OCI-LY3 (cell line): ENCODE measurements at regions not wholly inside any gene's neighbourhood (a gene's known extent, or its start where the extent isn't known, plus 50 kb on each side); places are given as distances from the start of the nearest gene placed in this dataset.

ENCODE experiments used
- H2AFZ ChIP-seq: fragments of 200-600, 300-600 bp; shearing (Covaris generic); 2 replicates; pipeline ENCODE4 v1.6.0; 2014; ENCODE audit warnings: antibody characterized with exemption, low read depth, low read length
- H3K27ac ChIP-seq: fragments of 200-600, 300-600 bp; sonication (generic); 2 replicates; pipeline ENCODE4 v1.5.1; 2014; ENCODE audit warnings: mild to moderate bottlenecking, low read length, moderate library complexity, mixed read lengths
- H3K27me3 ChIP-seq: fragments of 200-600, 300-600 bp; sonication (generic); 2 replicates; pipeline ENCODE4 v1.6.1; 2014; ENCODE audit warnings: low read depth, low read length, mixed read lengths
- H3K36me3 ChIP-seq: fragments of 200-600, 300-600 bp; sonication (generic); replicated peaks from 2 replicates; pipeline ENCODE3; 2014; ENCODE audit warnings: low read depth, low read length, mixed read lengths
- H3K4me1 ChIP-seq: fragments of 300-600, 200-600 bp; sonication (generic); 2 replicates; pipeline ENCODE4 v1.6.1; 2014; ENCODE audit warnings: low read length, mixed read lengths
- H3K4me2 ChIP-seq: fragments of 200-600, 300-600 bp; sonication (generic); 2 replicates; pipeline ENCODE4 v1.6.1; 2014; ENCODE audit warnings: low read length, mixed read lengths
- H3K4me3 ChIP-seq: fragments of 300-600, 200-600 bp; sonication (generic); 2 replicates; pipeline ENCODE4 v1.5.1; 2014; ENCODE audit warnings: antibody characterized with exemption, mild to moderate bottlenecking, low read length, moderate library complexity
- H3K79me2 ChIP-seq: fragments of 300-600, 200-600 bp; shearing (Covaris generic); 2 replicates; pipeline ENCODE4 v1.6.1; 2014; ENCODE audit warnings: mild to moderate bottlenecking, low read length, mixed read lengths
- H3K9ac ChIP-seq: fragments of 300-600, 200-600 bp; shearing (Covaris generic); 2 replicates; pipeline ENCODE4 v1.6.0; 2014; ENCODE audit warnings: mild to moderate bottlenecking, low read length, moderate library complexity
- H3K9me3 ChIP-seq: fragments of 200-600, 300-600 bp; shearing (Covaris generic); 2 replicates; pipeline ENCODE4 v1.6.1; 2014; ENCODE audit warnings: low read length, mixed read lengths; ENCODE audit not compliant: insufficient read depth
- H4K20me1 ChIP-seq: fragments of 200-600, 300-600 bp; sonication (generic); 2 replicates; pipeline ENCODE4 v1.6.1; 2016; ENCODE audit warnings: low read length, mixed read lengths; ENCODE audit not compliant: insufficient read depth
- EZH2phosphoT487 ChIP-seq: fragments of 200-600 bp; shearing (Covaris generic); IDR thresholded peaks from 2 replicates; pipeline ENCODE4 v1.6.1; 2018; ENCODE audit warnings: antibody characterized with exemption, mixed run types, low read depth
- TF ChIP-seq, protein P1 (sequence below): fragments of 200-600, 300-600 bp; sonication (generic); IDR thresholded peaks from 2 replicates; pipeline ENCODE4 v1.5.1; 2014; ENCODE audit warnings: antibody characterized with exemption, low read length, low read depth

GRCh38 chr13:109390391-109390790, 396.0 kb downstream of the IRS2 start:
- H4K20me1 ChIP-seq: no peaks in the 10 kb centered on the region
- TF ChIP-seq EZH2phosphoT487: no peak
- TF ChIP-seq, protein P1, sequence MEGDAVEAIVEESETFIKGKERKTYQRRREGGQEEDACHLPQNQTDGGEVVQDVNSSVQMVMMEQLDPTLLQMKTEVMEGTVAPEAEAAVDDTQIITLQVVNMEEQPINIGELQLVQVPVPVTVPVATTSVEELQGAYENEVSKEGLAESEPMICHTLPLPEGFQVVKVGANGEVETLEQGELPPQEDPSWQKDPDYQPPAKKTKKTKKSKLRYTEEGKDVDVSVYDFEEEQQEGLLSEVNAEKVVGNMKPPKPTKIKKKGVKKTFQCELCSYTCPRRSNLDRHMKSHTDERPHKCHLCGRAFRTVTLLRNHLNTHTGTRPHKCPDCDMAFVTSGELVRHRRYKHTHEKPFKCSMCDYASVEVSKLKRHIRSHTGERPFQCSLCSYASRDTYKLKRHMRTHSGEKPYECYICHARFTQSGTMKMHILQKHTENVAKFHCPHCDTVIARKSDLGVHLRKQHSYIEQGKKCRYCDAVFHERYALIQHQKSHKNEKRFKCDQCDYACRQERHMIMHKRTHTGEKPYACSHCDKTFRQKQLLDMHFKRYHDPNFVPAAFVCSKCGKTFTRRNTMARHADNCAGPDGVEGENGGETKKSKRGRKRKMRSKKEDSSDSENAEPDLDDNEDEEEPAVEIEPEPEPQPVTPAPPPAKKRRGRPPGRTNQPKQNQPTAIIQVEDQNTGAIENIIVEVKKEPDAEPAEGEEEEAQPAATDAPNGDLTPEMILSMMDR: no peak
- H2AFZ ChIP-seq: no peak overlapping the region
- no peak overlapping the region for H3K27ac ChIP-seq
- H3K79me2 ChIP-seq: no peaks in the 10 kb centered on the region
- H3K4me2 ChIP-seq: no peak overlapping the region
- no peaks in the 10 kb centered on the region for H3K9me3 ChIP-seq
- H3K9ac ChIP-seq: no peak overlapping the region
- no peaks in the 10 kb centered on the region; the same call in 1 of the 2 replicates for H3K27me3 ChIP-seq
- no peaks in the 10 kb centered on the region for H3K36me3 ChIP-seq
- no peaks in the 10 kb centered on the region for H3K4me1 ChIP-seq
- H3K4me3 ChIP-seq: no peak overlapping the region

DNA sequence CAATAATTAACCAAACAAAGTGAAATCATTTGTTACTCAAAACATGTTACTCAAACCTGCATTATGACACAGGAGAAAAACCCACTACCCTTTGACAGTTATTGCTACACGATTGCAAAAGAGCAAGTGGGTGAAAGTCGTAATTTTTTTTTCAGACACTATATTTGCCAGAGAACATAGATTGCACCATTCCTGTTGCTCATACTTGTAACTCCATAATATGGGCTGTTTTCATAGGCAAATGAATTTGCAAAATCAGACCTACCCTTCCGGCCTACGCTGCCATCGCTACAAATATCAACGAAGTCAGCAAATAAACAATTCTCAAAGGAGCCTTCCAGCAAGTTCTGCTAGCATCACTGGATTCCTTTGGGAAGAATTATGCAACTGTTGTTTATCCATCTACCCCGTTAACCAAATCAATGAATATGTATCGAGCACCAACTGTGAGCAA, 396.5 kb downstream of the IRS2 start:
- no peak overlapping the region for H3K9ac ChIP-seq
- no peaks in the 10 kb centered on the region for H3K9me3 ChIP-seq

GRCh38 chr13:109389456-109389855, 396.9 kb downstream of the IRS2 start:
- H3K9me3 ChIP-seq: no peaks in the 10 kb centered on the region
- H3K4me3 ChIP-seq: no peak overlapping the region
- no peak overlapping the region for H2AFZ ChIP-seq
- H3K36me3 ChIP-seq: no peaks in the 10 kb centered on the region
- no peak overlapping the region for H3K4me2 ChIP-seq
- H3K79me2 ChIP-seq: no peaks in the 10 kb centered on the region
- TF ChIP-seq EZH2phosphoT487: no peak
- TF ChIP-seq, protein P1: no peak
- H4K20me1 ChIP-seq: no peaks in the 10 kb centered on the region
- H3K27me3 ChIP-seq: no peaks in the 10 kb centered on the region; the same call in 1 of the 2 replicates
- no peaks in the 10 kb centered on the region for H3K4me1 ChIP-seq
- H3K27ac ChIP-seq: no peak overlapping the region
- no peak overlapping the region for H3K9ac ChIP-seq

More for the DNA sequence above, 396.5 kb downstream of the IRS2 start:
- Histone ChIP-seq H3K27ac (no peak overlapping the region), H3K4me3 (no peak overlapping the region), H2AFZ (no peak overlapping the region), H3K36me3 (no peaks in the 10 kb centered on the region), H3K4me2 (no peak overlapping the region), H3K27me3 (no peaks in the 10 kb centered on the region; the same call in 1 of the 2 replicates), H4K20me1 (no peaks in the 10 kb centered on the region), H3K4me1 (no peaks in the 10 kb centered on the region), H3K79me2 (no peaks in the 10 kb centered on the region)
- no peak for TF ChIP-seq EZH2phosphoT487
- TF ChIP-seq, protein P1: no peak

DNA sequence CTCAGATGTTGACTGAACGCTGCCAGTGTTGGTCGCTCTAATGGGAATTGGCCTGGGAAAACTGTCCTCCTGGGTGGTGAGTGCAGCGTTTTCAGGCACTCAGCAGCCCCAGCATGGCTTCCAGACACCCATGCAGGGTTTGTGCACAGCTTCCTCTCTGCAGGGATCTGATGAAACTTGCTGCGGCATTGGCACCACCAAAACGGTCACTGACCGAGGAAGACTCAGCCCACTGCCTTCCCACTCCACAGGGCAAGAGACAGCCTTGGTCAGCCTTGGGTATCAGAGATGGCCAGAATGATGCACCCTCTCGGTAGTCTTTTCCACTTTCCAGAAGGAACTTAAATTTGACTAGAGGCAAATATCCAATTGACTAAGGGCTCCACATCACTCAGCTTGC, 398.9 kb downstream of the IRS2 start:
- Histone ChIP-seq H3K9me3 (no peaks in the 10 kb centered on the region), H3K27ac (no peak overlapping the region), H3K27me3 (no peaks in the 10 kb centered on the region; the same call in 1 of the 2 replicates), H3K9ac (no peak overlapping the region), H3K4me3 (no peak overlapping the region), H3K4me2 (no peak overlapping the region), H3K79me2 (no peaks in the 10 kb centered on the region), H2AFZ (no peak overlapping the region), H3K36me3 (no peaks in the 10 kb centered on the region), H3K4me1 (no peaks in the 10 kb centered on the region), H4K20me1 (no peaks in the 10 kb centered on the region)
- TF ChIP-seq, protein P1: no peak
- TF ChIP-seq EZH2phosphoT487: no peak
